ENCODE measurements at regions not wholly inside any gene's neighbourhood (a gene's known extent, or its start where the extent isn't known, plus 50 kb on each side); places are given as distances from the start of the nearest gene placed in this dataset.
"Not testable (repeated sequence)": the region's sequence is repeated elsewhere in the genome, so short reads cannot be mapped to it uniquely, and the experiment has no call there.

DNA sequence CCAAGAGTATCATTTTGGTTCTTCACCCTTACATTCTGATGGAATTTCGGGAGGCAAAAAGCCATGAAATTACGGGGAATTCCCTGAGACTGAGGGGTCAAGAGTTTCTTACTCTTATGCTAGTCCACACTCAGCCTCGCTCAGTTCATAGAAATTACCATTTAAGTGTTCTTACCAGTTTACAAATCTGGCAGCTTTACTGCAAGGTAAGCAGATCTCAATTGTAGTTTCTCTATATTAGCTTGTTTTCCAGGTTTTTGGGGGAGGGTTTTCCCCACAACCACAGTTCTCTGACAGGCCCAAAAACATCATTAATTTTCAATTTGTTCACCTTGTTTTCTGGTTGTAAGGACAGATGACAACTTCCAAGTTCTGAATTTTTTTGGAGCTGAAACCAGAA lies 1028.4 kb downstream of the FAM181B start:
- no peak for DNase-seq

DNA sequence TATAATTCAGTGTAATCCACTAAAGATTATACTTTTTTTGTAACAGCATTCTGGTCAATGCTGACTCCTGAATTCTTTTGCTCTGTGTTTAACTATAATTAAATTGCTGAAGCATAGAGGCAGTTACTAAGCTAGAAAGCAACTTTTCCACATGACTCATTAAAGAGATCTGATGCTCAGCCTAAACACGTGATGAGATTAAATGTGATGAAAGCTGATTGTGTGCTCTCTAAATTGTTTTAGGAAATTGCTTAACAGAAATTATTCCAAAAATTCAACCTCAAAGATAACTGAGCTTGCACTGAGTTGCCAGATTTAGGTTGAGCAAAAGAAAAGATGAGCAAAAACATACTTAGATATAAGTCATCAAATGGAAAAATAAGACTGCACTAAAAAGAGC lies 1033.6 kb downstream of the FAM181B start:
- no peak for DNase-seq

DNA sequence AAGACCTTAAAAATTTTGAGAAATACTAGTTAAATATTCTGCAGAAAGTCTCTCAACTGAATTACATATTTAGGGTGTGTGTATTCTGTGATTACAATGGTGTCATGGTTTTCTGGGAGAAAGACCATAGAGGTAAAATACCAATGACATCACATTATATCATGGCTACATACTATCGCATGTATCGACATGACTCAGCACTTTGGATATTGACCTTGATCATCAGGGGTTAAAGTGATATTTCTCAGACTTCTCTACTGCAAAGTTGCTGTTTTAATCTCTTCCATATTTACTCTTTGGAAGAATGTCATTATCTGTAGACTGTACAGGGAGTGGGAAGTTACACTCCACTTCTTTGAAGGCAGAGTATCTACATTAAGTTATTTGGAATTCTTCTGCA lies 1046.6 kb downstream of the FAM181B start:
- DNase-seq = no peak

DNA sequence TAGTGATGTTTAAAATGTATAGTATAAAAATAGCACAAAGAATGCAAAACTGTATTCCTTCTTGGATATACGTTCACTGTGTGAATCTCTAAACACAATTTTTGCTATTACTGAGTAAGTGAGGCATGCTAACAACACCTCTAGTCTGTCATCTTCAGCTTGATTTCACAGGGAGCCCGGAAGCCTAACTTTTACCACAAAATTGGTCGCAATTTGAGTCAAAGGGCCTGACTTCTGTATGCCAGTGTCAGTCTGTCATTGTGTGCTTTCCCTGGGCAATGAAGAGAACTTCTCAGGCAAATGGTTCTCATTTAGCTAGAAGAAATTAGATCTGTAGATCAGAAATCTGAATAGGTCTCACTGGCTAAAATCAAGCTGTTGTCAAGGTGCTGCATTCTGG lies 1059.5 kb downstream of the FAM181B start:
- no peak for DNase-seq

DNA sequence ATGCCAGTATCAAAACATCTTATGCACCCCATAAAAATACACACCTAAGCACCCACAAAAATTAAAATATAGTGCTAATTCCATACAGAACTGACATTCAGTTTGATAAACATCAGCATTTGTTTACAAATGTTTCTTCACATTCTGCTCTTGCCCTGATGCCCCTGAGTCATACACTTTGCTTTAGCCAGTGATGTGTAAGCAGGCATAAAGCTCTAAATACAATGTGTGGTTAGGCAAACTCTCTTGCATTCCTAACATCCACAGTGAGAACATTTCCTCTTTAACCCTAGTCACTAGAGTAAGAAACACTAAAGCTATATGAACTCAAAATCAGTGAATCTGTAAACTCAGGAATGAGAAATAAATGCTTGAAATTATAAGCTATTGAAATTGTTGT lies 1060.7 kb downstream of the FAM181B start:
- no peak for DNase-seq

DNA sequence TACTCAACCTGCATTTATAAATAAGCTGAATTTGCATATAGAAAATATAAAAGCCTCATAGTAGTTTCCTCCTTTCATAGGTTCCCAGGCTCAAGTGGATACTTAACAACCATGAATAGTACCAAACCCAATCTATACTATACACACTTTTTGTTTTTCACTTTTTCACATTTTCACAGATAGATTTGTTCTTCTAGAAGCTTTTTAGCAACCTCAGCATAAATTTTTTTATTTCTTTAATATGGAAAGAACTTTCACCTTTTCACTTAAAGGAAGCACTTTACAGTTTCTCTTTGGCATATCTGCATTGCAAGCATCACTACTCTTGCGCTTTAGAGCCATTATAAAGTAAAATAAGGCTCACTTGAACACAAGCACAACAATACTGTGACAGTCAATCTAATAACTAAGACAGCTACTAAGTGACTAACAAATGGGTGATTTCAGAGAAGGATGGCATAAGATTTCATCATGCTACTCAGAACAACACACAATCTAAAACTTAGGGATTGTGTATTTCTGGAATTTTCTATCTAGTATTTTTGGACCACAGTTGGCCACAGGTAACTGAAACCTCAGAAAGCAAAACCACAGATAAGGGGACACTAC lies 1063.6 kb downstream of the FAM181B start:
- DNase-seq = no peak

DNA sequence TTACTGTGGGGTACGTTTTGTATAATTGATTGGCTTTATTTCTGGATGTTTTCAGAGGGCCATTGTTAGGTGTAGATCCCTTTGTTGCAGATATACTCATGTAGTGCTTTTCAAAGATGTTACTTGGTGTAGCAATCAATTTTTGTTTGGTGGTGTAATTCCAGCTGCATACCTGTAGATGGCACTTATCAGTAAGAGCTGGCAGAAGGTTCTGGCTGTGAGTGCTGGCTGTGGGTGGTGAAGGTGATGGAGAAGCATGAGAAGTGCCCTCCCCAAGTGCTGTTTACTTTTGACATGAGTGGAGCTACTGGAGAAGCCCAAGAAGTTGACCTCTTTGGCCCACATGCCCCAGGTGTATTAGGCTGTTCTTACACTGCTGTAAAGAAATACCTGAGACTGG lies 1074.9 kb downstream of the FAM181B start:
- no peak for DNase-seq

DNA sequence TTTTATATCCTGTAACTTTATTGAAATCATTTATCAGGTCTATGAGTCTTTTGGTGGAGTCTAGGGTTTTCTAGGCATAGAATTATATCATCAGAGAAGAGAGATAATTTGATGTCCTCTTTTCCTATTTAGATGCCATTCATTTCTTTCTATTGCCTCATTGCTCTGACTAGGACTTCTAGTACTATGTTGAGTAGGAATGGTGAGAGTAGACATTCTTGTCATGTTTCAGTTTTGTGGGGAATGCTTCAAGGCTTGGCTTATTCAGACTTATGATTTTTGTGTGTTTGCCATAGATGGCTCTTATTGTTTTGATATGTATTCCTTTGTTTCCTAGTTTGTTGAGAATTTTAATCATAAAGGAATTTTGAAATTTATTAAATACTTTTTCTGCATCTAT lies 1078.3 kb downstream of the FAM181B start:
- DNase-seq = no peak

DNA sequence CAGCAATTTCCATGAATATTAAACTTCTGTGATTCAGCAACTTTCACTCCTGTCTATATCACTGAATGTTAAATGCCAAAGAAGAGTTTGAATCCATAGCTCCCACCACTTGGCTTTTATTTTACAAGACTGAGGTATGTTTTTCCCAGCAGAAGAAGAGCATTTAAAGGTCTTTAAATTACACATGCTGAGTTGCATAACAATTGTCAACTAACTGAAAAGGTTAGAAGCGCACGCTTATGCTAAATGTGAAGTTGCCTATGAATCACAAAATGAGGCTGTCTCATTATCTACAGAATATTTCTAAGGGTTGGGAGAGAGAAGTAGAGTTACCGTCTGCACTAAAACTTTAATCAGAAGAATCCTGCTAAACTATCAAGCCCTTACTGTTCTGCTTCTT lies 1086.3 kb downstream of the FAM181B start:
- no peak for DNase-seq

DNA sequence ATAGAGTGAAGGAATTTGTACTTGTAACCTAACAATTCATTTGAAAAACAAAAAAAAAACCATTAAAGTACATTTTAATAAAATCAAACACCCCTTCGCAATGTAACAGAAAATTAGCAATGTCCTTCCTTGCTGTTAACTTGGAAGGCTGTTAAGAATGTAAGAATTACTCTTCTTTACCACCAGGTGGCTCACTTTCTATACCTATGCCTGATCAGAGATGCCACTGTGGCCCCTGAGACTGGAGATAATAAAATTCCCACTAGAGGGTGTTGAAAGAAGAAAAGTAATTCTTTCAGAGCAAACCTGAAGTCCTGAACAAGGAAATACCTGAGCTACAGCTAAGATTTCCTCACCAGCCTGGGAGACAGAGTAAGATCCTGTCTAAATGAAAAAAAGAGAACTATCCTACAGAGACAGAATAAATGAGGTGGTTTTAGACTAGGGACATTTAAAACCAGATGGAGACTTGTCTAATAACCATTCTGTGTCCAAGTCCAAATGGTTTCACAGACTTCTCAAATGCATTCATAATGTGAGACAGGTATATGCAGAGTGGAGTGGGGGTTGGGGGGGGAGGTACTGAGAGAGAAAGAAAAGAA lies 1089.3 kb downstream of the FAM181B start:
- no peak for DNase-seq

DNA sequence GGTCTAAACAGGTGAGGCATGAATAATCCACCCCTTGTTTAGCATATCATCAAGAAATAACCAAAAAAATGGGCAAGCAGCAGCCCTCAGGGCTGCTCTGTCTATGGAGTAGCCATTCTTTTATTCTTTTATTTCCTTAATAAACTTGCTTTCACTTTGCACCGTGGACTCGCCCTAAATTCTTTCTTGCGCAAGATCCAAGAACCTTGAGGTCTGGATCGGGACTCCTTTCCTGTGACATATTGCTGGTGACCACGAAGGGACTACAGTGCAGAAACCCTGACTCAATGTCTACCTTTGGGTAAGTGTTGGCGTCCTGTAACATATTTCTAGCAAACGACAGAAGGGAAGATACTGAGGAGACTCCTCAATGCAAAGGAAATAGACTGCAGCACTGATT lies 1099.2 kb downstream of the FAM181B start:
- DNase-seq = no peak

DNA sequence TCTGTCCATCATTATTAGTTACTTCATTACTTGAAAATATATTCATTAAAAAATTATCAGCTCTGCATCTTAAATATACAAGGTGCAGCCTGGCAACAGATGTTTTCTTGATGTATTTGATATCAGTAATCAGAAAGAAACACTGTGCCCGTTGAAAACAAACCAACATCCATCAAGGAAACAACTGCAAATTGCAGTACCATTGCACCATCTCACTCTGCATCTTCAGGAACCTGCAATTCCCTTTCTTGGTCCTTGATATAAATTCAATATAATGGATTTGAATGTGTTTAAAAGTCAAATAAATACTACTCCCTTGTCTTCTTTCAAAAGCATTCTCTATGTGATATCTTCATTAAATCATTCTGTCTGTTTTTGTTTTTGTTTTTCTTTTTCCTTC lies 1131.2 kb downstream of the FAM181B start:
- DNase-seq = no peak

DNA sequence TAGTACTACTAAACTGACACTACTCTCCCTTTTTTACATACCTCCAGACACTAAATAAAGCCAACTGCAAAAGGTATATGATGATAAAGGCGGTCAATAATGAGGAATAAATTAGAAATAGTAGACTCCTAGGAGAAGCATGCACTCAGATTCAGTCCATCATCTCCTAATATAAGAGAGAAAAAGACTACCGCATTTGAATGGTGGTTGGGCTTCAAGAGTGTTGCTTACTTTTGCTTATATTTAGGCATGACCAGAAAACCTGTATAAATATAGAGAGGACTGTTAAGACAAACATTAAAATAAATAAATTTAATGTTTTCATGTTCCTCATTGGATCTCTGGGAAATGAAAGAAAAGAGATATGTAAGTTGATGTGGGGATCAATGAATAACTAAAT lies 1137.0 kb downstream of the FAM181B start:
- no peak for DNase-seq

DNA sequence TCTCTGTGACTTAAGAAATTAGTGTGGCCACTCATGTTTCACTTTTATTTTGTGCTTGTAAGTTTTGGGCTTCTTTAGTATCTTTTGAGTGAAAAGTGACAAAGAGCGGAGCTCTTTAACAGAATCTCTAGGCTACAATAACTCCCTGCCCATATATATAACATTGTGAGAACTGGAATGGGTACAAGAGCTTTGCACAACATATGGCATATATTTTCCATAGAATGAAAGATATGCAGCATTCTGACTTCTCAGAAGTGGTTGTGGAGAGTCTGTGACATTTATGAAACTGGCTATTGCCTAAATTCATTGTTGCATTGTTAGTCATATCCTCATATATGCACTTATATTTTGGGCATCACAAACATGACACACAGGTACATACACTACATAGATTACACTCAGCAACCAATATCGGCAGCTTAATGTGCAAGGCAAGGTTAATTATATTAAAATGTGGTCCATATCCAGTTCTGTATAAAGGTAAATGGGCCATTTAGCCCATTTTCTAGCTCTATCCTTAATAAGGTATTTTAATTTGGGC lies 1148.2 kb downstream of the FAM181B start:
- no peak for DNase-seq

DNA sequence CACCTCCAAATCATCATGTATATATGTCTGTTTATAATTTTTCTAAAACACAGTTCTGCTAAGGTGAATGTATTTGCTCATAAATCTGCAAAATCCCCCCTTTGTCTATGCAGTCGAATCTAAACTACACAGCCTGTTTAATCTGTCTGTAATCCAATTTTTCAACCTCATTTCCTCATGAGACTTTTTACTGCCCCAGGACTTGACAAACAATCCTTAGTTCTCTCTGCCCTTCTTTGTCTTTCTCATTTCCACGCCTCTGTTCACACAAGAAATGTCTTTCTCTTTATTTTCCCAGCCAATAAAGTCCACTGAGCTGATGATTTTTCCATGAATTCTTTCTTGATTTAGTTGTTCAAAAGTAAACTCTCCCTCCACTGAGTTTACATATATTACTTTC lies 1154.3 kb downstream of the FAM181B start:
- DNase-seq = no peak

DNA sequence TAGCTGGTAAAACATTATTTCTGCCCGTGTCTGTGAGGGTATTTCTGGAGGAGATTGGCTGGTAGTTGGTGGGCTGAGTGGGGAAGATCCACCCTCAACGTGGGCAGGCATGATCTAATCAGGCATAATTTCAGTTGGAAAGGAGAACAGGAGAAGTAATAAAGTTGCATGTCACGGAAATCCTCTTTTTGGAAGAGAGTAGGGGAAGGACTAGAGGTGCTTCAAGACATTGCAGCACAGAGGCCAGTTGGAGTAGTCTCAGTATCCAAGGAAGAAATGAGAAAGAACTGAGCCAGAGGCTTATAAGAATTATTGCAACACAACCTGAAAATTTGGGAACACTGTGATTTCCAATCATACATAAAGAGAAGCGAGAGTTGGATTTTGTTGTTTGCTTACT lies 1155.1 kb downstream of the FAM181B start:
- no peak for DNase-seq

DNA sequence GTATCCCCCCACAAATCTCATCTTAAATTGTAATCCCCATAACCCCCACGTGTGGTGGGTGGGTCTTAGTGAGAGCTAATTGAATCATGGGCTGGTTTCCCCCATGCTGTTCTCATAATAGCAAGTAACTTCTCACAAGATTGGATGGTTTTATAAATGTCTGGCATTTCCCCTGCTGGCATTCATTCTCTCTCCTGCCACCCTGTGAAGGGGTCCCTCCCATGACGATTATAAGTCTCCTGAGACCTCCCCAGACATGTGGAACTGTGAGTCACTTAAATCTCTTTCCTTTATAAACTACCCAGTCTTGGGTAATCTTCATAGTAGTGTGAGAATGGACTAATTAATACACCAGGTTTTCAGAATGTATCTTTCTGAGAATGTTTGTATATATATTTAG lies 1159.4 kb downstream of the FAM181B start:
- no peak for DNase-seq

DNA sequence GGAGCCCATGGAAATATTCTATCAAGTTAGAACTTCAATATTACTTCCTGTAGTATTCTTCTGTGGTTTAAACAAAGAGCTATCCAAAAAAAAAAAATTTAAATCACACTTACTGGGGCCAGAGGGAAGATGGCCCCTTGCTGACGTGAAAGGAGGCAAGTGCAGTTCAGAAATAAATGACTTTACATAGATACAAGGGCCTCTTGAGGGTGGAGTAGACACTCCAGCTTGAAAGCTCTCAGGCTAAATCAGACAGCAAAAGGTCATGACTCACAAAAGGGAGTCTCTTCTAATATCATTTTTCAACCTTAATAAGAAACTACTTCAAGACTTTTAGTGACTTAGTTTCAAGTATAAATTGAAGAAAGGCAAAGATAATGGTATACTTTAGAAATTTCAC lies 1160.3 kb downstream of the FAM181B start:
- no peak for DNase-seq

DNA sequence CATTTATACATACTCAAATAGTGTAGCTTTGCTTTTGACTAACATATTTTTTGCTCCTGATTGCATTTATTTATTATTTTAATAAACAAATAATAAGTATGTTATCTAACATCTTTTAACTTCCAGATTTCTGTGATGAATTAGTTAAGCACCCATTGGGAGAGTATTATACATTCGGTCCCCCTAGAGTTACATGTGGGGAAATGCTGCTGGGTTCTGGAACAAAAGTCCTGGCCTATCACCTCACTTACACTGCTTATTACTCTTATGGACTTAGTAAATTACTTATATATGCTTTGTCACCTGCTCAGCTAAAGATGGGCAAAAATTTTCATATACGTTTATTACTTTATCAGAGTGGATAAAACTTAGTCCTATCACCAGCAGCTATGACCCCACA lies 1163.0 kb downstream of the FAM181B start:
- DNase-seq = no peak

DNA sequence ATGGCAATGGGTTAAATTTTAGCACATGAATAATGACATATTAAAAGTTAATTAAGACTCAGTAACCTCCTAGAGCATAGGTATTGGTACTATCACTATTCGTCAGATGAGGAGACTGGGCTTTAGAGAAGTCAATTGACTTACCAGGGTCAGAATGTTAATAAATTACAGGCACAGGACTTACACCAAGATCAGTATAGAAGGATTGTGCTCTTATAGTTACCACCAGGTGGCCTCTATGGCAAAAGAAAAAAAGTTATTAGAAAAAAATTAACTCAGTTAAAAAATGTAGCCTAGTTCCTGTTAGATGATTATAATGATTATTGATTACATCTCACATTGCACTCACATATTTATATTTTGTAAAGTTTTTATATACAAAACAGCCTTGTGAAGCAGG lies 1163.7 kb downstream of the FAM181B start:
- no peak for DNase-seq

DNA sequence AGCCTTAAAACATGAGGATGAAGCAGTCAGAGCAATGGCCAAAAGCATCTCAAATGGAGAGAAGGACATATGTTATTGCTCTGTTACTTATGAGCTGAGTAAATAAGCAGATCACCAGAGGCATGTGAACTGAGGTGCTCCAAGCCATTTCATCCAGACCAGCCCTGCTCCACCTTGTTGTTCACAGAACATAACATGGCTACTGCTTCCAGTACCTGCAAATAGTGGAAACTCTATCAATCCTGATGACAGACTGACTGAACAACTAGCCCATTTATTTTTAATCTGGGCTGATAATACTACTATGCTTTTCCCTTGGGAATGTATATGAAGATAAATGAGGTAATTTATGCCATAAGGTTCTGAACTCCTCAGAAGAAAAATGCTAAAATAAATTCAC lies 1164.7 kb downstream of the FAM181B start:
- no peak for DNase-seq

DNA sequence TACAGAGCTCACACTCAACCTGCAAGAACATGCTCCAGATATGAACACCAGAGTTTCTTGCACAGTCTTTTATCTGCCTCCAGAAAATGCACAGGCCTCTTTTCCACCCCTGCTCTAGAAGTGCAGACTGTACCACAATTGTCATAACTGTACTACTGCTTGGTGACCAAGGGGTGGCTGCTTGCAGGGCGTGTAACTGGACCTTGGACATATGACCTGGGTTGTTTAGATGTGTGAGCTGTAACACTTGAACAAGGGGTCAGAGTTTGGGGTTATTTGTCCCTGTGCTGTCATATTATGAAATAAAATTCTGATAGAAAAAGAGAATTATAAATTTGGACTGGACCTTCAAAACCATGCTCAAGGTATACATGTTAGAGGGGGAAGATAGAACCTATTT lies 1185.5 kb downstream of the FAM181B start:
- no peak for DNase-seq

DNA sequence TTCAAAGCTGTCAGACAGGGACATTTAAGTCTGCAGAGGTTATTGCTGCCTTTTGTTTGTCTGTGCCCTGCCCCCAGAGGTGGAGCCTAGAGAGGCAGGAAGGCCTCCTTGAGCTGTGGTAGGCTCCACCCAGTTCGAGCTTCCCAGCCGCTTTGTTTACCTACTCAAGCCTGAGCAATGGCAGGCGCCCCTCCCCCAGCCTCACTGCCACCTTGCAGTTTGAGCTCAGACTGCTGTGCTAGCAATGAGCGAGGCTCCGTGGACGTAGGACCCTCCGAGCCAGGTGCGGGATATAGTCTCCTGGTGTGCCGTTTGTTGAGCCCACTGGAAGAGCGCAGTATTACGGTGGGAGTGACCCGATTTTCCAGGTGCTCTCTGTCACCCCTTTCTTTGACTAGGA lies 1193.9 kb downstream of the FAM181B start:
- DNase-seq = not testable (repeated sequence)

DNA sequence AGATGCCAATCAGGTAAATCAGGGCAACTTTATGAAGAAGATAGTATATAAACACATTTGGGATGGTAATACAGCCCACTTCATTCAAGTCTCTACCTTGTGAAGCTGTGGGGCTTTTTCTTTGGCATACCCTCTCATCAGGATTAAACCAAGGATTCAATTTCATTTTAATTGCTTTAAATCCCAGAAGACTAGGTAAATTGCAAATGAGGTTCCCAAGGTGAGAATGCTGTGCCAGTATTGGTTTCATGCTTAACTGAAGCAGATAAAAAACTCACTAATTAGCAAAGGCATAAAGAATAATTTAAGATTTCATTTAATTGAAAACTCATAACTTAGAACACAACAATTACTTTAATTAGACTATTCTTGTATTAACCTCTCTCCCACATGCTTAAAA lies 1218.1 kb downstream of the FAM181B start:
- DNase-seq = no peak

DNA sequence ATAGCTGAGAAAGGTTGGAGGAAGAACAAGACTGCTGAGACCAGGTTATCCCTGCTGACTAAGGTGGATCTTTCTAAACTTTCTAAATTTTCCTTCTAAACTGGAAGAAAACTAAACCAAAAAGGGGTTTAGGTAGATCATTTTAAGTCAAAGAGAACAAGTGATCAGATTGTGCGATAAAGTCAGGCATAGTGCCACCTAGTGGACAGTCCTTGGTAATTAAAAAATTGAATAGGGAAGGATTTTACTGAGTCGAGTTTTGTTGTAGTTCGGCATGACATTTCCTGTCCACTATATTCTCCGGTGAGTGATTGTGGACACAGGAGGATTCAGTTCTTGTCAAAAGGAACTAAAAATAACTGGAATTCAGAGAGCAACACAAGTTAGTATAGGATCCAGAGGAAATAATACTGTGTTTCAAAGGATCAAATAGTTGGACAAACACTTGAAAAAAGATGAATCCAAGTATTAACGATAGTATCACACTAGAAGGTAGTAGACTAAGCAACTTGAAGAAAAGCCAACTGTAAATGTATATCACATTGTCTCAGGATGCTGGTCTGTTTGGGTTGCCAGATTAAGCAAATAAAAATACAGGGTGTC lies 1236.4 kb downstream of the FAM181B start:
- peak; percentile 1 for DNase-seq
